ENCODE measurements at regions not wholly inside any gene's neighbourhood (a gene's known extent, or its start where the extent isn't known, plus 50 kb on each side); places are given as distances from the start of the nearest gene placed in this dataset.
A peak's percentile ranks its signal among the peaks of the same experiment; 100 is the strongest.

DNA sequence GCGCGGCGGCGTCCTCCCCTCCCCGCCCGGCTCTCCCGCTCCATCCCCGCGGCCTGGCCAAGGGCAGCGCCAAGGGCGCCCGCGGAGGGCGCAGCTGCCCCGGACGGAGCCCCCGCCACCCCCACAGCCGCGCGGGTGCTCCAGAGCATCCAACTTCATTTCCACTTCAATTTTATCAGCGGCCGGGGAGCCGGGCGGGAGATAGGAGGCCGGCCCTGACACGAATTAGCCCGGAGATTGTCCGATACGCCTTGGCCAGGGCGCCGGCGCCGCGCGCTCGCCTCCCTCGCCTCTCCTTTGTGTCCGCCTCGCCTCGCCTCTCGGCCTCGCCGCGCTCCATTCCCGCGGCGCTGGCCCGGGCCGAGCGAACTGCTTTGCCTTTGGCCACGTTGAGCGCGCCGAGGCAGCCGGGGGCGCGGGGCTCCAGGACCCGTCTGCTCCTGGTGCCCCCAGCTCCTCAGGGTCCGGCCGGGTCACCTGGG, 129.1 kb upstream of the LHX1 start:
- no peak for DNase-seq
- H3K4me1 ChIP-seq, result peaks cover 0 to 8% (median 4%) of the 10 kb centered on the region in 4 donors
- intact Hi-C loops (cut with DNase I), result no loop called here
- H3K36me3 ChIP-seq, result no peaks in the 10 kb centered on the region
- TF ChIP-seq, protein P1, sequence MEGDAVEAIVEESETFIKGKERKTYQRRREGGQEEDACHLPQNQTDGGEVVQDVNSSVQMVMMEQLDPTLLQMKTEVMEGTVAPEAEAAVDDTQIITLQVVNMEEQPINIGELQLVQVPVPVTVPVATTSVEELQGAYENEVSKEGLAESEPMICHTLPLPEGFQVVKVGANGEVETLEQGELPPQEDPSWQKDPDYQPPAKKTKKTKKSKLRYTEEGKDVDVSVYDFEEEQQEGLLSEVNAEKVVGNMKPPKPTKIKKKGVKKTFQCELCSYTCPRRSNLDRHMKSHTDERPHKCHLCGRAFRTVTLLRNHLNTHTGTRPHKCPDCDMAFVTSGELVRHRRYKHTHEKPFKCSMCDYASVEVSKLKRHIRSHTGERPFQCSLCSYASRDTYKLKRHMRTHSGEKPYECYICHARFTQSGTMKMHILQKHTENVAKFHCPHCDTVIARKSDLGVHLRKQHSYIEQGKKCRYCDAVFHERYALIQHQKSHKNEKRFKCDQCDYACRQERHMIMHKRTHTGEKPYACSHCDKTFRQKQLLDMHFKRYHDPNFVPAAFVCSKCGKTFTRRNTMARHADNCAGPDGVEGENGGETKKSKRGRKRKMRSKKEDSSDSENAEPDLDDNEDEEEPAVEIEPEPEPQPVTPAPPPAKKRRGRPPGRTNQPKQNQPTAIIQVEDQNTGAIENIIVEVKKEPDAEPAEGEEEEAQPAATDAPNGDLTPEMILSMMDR (IDR thresholded peaks at IDR 0.05), result no peak
- 3 to 4% methylated on average over 60 of the region's 60 CpGs for WGBS, 2 donors
- H3K27me3 ChIP-seq, result peaks cover 13 to 81% (median 33%) of the 10 kb centered on the region in 3 donors
- no peaks in the 10 kb centered on the region for H3K9me3 ChIP-seq
- peak overlapping the region in 1 of 4 donors; percentile 8 for H3K4me3 ChIP-seq
- no peak overlapping the region for H3K27ac ChIP-seq

DNA sequence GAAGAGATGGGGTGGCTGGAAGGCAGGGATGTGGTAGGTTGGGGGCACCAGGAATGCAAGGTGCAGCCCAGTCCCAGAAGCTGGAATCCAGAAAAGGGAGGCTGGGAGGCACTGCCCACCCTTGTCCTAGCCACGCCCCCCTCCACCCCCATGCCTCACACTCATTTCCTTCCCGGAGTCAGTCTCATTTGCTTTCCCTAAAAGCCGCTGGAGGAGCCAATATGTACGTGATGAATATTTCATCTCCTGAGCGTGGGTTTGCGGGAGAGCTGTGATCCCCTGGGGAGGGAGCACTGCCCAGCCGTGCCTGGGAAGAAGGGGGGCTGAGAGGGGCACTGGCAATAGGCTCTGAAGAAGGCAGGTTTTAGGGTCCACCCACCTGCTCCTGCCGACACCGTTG, 124.5 kb upstream of the LHX1 start:
- H3K27ac ChIP-seq, result no peak overlapping the region
- no peaks in the 10 kb centered on the region for H3K36me3 ChIP-seq
- intact Hi-C loops (cut with DNase I), result no loop called here
- no peaks in the 10 kb centered on the region for H3K9me3 ChIP-seq
- 6 to 18% methylated on average over 9 of the region's 9 CpGs for WGBS, 2 donors
- H3K4me3 ChIP-seq, result no peak overlapping the region
- H3K4me1 ChIP-seq, result peaks cover 0 to 8% (median 4%) of the 10 kb centered on the region in 4 donors
- DNase-seq, result no peak
- H3K27me3 ChIP-seq, result peaks cover 13 to 91% (median 44%) of the 10 kb centered on the region in 3 donors
- TF ChIP-seq EP300 (IDR thresholded peaks at IDR 0.05), result no peak
- TF ChIP-seq POLR2A (IDR thresholded peaks at IDR 0.05), result no peak
- no peak for TF ChIP-seq POLR2AphosphoS5 (IDR thresholded peaks at IDR 0.05)
- TF ChIP-seq, protein P1 (IDR thresholded peaks at IDR 0.05), result no peak

DNA sequence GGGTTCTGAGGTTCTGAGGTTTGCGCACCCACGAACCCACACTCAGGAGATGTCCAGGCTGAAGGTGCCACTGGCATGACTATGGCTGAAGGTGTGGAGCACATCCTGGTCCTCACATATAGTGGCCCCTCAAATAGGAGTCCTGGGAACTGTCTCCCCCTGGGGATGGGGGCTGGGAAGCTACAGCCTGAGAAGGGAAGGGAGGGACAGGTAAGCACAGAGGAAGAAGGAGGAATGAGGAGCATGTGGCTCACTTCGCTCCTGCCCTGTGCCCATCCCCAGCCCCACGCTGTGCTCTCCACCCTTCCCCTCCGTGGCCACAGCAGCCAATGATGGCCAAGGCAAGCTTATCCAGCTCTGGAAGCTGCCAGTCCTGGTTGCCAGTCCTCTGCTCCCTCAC, 123.9 kb upstream of the LHX1 start:
- TF ChIP-seq POLR2A (IDR thresholded peaks at IDR 0.05) (no peak), EP300 (IDR thresholded peaks at IDR 0.05) (no peak), POLR2AphosphoS5 (IDR thresholded peaks at IDR 0.05) (no peak)
- TF ChIP-seq, protein P1 (IDR thresholded peaks at IDR 0.05), result no peak
- intact Hi-C loops (cut with DNase I), result no loop called here
- no peak overlapping the region for H3K4me3 ChIP-seq
- no peak overlapping the region for H3K27ac ChIP-seq
- H3K4me1 ChIP-seq, result peaks cover 0 to 3% (median 1%) of the 10 kb centered on the region in 4 donors
- no peaks in the 10 kb centered on the region for H3K36me3 ChIP-seq
- no peaks in the 10 kb centered on the region for H3K9me3 ChIP-seq
- DNase-seq, result no peak
- peaks cover 8 to 91% (median 38%) of the 10 kb centered on the region in 3 donors for H3K27me3 ChIP-seq
- 61 to 68% methylated on average over 5 of the region's 5 CpGs for WGBS, 2 donors

DNA sequence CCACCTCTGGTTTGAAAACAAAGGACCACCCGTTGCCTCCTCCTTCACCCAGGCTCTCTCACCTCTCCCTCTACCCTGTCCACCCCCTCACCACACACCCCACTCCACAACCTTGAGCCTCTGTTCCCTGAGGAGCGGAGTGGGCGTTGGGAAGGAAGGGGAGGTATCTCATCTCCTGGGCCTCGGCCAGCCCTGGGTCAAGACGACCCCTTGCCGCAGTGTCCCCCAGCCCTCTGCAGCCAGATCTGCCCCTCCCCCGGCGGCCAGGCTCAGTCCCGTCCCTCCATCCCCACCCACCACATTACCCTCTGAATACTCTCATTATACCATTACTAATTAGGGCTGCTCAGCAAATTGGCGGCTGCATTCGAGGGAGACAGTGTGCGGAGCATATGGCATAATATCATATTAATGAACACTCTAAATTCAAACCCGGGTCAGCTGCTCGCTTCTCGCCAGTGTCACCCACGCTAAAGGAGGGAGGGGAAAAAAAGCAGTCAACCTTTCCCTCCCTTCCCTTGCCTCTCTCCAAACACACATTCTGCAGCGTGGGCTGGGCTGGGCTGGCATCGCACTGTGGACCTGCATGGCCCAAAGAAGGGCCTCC, 123.2 kb upstream of the LHX1 start:
- Histone ChIP-seq H3K9me3 (no peaks in the 10 kb centered on the region), H3K4me3 (no peak overlapping the region), H3K4me1 (no peaks in the 10 kb centered on the region), H3K36me3 (no peaks in the 10 kb centered on the region), H3K27ac (no peak overlapping the region), H3K27me3 (peaks cover 2 to 87% (median 31%) of the 10 kb centered on the region in 3 donors)
- TF ChIP-seq EP300 (IDR thresholded peaks at IDR 0.05) (no peak), POLR2A (IDR thresholded peaks at IDR 0.05) (no peak), POLR2AphosphoS5 (IDR thresholded peaks at IDR 0.05) (no peak)
- TF ChIP-seq, protein P1 (IDR thresholded peaks at IDR 0.05), result no peak
- DNase-seq, result no peak
- WGBS, 2 donors, result 51 to 53% methylated on average over 18 of the region's 18 CpGs
- intact Hi-C loops (cut with DNase I), result no loop called here

DNA sequence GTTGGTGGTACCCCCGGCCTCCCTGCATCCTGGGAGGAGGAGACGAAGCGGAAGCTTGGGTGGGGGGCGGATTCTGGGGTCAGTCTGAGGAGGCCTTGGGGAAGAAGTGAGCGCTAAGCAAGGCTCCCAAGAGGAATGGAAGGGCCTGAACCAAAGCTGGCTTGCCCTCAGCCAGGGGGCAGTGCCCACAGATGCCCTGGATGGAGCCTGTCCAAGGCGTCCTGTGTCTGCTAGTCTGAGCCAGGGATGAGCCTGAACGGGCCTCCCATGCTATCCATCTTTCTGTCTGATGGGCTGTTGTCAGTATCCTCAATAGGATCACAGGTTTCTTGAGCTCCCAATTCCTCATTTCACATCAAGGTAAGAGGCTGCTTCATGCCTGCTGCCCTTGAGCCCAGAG, 122.3 kb upstream of the LHX1 start:
- TF ChIP-seq, protein P1 (IDR thresholded peaks at IDR 0.05), result no peak
- TF ChIP-seq POLR2A (IDR thresholded peaks at IDR 0.05), result no peak
- TF ChIP-seq POLR2AphosphoS5 (IDR thresholded peaks at IDR 0.05), result no peak
- Histone ChIP-seq H3K27me3 (peaks cover 0 to 85% (median 29%) of the 10 kb centered on the region in 3 donors), H3K36me3 (no peaks in the 10 kb centered on the region), H3K27ac (no peak overlapping the region), H3K9me3 (no peaks in the 10 kb centered on the region), H3K4me1 (no peaks in the 10 kb centered on the region), H3K4me3 (no peak overlapping the region)
- WGBS, 2 donors, result 79 to 80% methylated on average over 7 of the region's 7 CpGs
- intact Hi-C loops (cut with DNase I), result no loop called here
- DNase-seq, result no peak
